OCI-LY1 (cell line): ENCODE measurements at regions not wholly inside any gene's neighbourhood (a gene's known extent, or its start where the extent isn't known, plus 50 kb on each side); places are given as distances from the start of the nearest gene placed in this dataset.

Experiments
- H2AFZ ChIP-seq: fragments of 200-600 bp; sonication (generic), shearing (Covaris generic); 2 replicates; pipeline ENCODE4 v1.6.0; 2014; ENCODE audit warnings: antibody characterized with exemption, mild to moderate bottlenecking, low read length
- H3F3A ChIP-seq: fragments of 200-600 bp; sonication (generic), shearing (Covaris generic); 2 replicates; pipeline ENCODE4 v1.6.0; 2014; ENCODE audit warnings: mild to moderate bottlenecking, antibody characterized with exemption, low read length, moderate library complexity; ENCODE audit not compliant: insufficient read depth
- H3K27ac ChIP-seq: fragments of 200-600 bp; sonication (generic); 2 replicates; pipeline ENCODE4 v1.5.1; 2014; ENCODE audit warnings: low read length, mixed run types, mild to moderate bottlenecking, low read depth; ENCODE audit not compliant: poor library complexity, severe bottlenecking
- H3K27me3 ChIP-seq: fragments of 200-600 bp; sonication (generic); 2 replicates; pipeline ENCODE4 v1.6.0; 2014; ENCODE audit warnings: antibody characterized with exemption, mild to moderate bottlenecking, low read length, moderate library complexity; ENCODE audit not compliant: insufficient read depth
- H3K36me3 ChIP-seq: fragments of 200-600 bp; sonication (generic); 2 replicates; pipeline ENCODE4 v1.6.1; 2014; ENCODE audit warnings: mild to moderate bottlenecking, antibody characterized with exemption, low read length, moderate library complexity, mixed read lengths; ENCODE audit not compliant: insufficient read depth
- H3K4me1 ChIP-seq: fragments of 200-600 bp; sonication (generic); 2 replicates; pipeline ENCODE4 v1.5.1; 2014; ENCODE audit warnings: mild to moderate bottlenecking, low read length, moderate library complexity; ENCODE audit not compliant: insufficient read depth, severe bottlenecking
- H3K4me2 ChIP-seq: fragments of 200-600 bp; sonication (generic), shearing (Covaris generic); 2 replicates; pipeline ENCODE4 v1.6.1; 2014; ENCODE audit warnings: low read length
- H3K4me3 ChIP-seq: fragments of 200-600 bp; sonication (generic); 2 replicates; pipeline ENCODE4 v1.5.1; 2014; ENCODE audit warnings: low read length, low read depth, mild to moderate bottlenecking, mixed read lengths; ENCODE audit not compliant: poor library complexity, severe bottlenecking
- H3K79me2 ChIP-seq: fragments of 200-600 bp; shearing (Covaris generic); 2 replicates; pipeline ENCODE4 v1.6.1; 2016; ENCODE audit warnings: mixed run types, low read length, mixed read lengths; ENCODE audit not compliant: insufficient read depth
- H3K9ac ChIP-seq: fragments of 200-600 bp; sonication (generic), shearing (Covaris generic); 2 replicates; pipeline ENCODE4 v1.6.1; 2014; ENCODE audit warnings: mild to moderate bottlenecking, low read length, mixed read lengths
- H3K9me2 ChIP-seq: fragments of 200-600 bp; sonication (generic), shearing (Covaris generic); 2 replicates; pipeline ENCODE4 v1.6.1; 2014; ENCODE audit warnings: low read depth, mild to moderate bottlenecking, low read length, mixed read lengths
- H3K9me3 ChIP-seq: fragments of 200-600 bp; shearing (Covaris generic); 2 replicates; pipeline ENCODE4 v1.6.1; 2014; ENCODE audit warnings: low read length, mixed read lengths
- H4K20me1 ChIP-seq: fragments of 200-600 bp; sonication (generic), shearing (Covaris generic); 2 replicates; pipeline ENCODE4 v1.6.0; 2016; ENCODE audit warnings: mild to moderate bottlenecking, low read length; ENCODE audit not compliant: insufficient read depth
- CTCF ChIP-seq: fragments of 200-600 bp; sonication (generic), shearing (Covaris generic); IDR thresholded peaks from 2 replicates; pipeline ENCODE4 v1.5.1; 2017; ENCODE audit warnings: mild to moderate bottlenecking, antibody characterized with exemption, low read length, moderate library complexity, mixed read lengths
- EZH2 ChIP-seq: fragments of 200-600 bp; sonication (generic), shearing (Covaris generic); IDR thresholded peaks from 2 replicates; pipeline ENCODE4 v1.8.0; 2017; ENCODE audit warnings: borderline replicate concordance, mixed run types, mild to moderate bottlenecking, antibody characterized with exemption, low read length, moderate library complexity, mixed read lengths

GRCh38 chr16:8398548-8398947, 191.8 kb downstream of the TMEM114 start:
- Histone ChIP-seq H3K9me2 (no peaks in the 10 kb centered on the region), H2AFZ (no peak overlapping the region), H3K9ac (no peak overlapping the region), H3K4me2 (no peak overlapping the region), H3K27me3 (no peaks in the 10 kb centered on the region), H3K4me3 (no peak overlapping the region), H3K4me1 (no peaks in the 10 kb centered on the region), H3K9me3 (no peaks in the 10 kb centered on the region), H4K20me1 (no peaks in the 10 kb centered on the region), H3F3A (no peaks in the 10 kb centered on the region), H3K27ac (no peak overlapping the region), H3K79me2 (no peaks in the 10 kb centered on the region), H3K36me3 (no peaks in the 10 kb centered on the region)
- TF ChIP-seq EZH2 (no peak), CTCF (no peak)

- H3K9me2 ChIP-seq, result no peaks in the 10 kb centered on the region
- H3K4me1 ChIP-seq, result no peaks in the 10 kb centered on the region
- H3K36me3 ChIP-seq, result no peaks in the 10 kb centered on the region
- no peak overlapping the region for H3K4me3 ChIP-seq
- no peak overlapping the region for H3K4me2 ChIP-seq
- no peaks in the 10 kb centered on the region for H3K9me3 ChIP-seq
- no peak overlapping the region for H3K9ac ChIP-seq
- H3F3A ChIP-seq, result no peaks in the 10 kb centered on the region
- no peak overlapping the region for H2AFZ ChIP-seq
- H3K79me2 ChIP-seq, result no peaks in the 10 kb centered on the region
- TF ChIP-seq EZH2, result no peak
- no peak for TF ChIP-seq CTCF
- H4K20me1 ChIP-seq, result no peaks in the 10 kb centered on the region
- H3K27ac ChIP-seq, result no peak overlapping the region
- H3K27me3 ChIP-seq, result no peaks in the 10 kb centered on the region
Measured at GRCh38 chr16:8397223-8397622, 193.1 kb downstream of the TMEM114 start.

- Histone ChIP-seq H3K9me2 (no peaks in the 10 kb centered on the region), H3K27me3 (no peaks in the 10 kb centered on the region), H3K4me3 (no peak overlapping the region), H2AFZ (no peak overlapping the region), H3K79me2 (no peaks in the 10 kb centered on the region), H3K4me1 (no peaks in the 10 kb centered on the region), H3K27ac (no peak overlapping the region), H3K36me3 (no peaks in the 10 kb centered on the region), H3K9ac (no peak overlapping the region), H3K4me2 (no peak overlapping the region), H3F3A (no peaks in the 10 kb centered on the region), H4K20me1 (no peaks in the 10 kb centered on the region), H3K9me3 (no peaks in the 10 kb centered on the region)
- TF ChIP-seq CTCF (no peak), EZH2 (no peak)
Measured at GRCh38 chr16:8396463-8396862, 193.8 kb downstream of the TMEM114 start.
